ENCODE measurements at regions not wholly inside any gene's neighbourhood (a gene's known extent, or its start where the extent isn't known, plus 50 kb on each side); places are given as distances from the start of the nearest gene placed in this dataset.

DNA sequence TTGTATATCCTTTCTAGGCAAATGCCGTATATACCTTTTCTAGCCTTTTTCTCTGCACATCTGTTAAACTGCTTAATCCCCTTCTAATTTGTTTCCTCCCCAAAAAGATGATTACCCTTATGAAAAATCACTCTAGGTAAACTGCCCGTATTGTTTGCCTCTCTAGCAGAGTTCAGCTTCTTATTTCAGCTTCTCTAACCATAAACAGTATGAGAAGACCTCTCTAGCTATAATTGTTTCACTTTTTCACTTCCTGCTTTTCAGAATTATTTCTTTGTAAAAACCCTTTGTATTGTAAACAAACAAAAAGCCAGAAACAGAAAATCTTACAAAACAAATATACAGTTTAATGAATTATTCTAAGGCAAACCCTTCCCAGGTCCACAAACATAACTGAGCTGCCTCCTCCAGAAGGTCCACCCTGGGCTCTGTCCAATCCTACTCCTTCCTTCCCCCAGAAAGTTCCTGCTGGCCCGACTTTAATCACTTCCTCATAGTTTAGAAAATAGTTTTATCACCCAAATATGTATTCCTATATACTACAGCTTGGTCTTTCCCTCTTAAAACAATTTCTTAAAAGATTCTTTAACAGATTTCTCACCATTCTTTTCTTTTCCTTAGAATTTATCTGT, 158.1 kb downstream of the FGF1 start:
- TF ChIP-seq, protein P1, sequence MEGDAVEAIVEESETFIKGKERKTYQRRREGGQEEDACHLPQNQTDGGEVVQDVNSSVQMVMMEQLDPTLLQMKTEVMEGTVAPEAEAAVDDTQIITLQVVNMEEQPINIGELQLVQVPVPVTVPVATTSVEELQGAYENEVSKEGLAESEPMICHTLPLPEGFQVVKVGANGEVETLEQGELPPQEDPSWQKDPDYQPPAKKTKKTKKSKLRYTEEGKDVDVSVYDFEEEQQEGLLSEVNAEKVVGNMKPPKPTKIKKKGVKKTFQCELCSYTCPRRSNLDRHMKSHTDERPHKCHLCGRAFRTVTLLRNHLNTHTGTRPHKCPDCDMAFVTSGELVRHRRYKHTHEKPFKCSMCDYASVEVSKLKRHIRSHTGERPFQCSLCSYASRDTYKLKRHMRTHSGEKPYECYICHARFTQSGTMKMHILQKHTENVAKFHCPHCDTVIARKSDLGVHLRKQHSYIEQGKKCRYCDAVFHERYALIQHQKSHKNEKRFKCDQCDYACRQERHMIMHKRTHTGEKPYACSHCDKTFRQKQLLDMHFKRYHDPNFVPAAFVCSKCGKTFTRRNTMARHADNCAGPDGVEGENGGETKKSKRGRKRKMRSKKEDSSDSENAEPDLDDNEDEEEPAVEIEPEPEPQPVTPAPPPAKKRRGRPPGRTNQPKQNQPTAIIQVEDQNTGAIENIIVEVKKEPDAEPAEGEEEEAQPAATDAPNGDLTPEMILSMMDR (IDR thresholded peaks at IDR 0.05; ENCODE audit: borderline replicate concordance, extremely low read depth, low read length, poor library complexity, severe bottlenecking), result no peak
- TF ChIP-seq EZH2 (IDR thresholded peaks at IDR 0.05; ENCODE audit: borderline replicate concordance, low read depth, low read length, severe bottlenecking), result no peak
